ENCODE measurements at regions not wholly inside any gene's neighbourhood (a gene's known extent, or its start where the extent isn't known, plus 50 kb on each side); places are given as distances from the start of the nearest gene placed in this dataset.

- no peak overlapping the region for H3K27ac Mint-ChIP-seq
- H3K9me3 Mint-ChIP-seq = peaks cover 4% of the 10 kb centered on the region
- no peak for DNase-seq
- H3K36me3 Mint-ChIP-seq (ENCODE audit: low read depth) = no peaks in the 10 kb centered on the region
- peaks cover 10% of the 10 kb centered on the region for H3K27me3 Mint-ChIP-seq (ENCODE audit: low read depth)
- intact Hi-C loops (cut with micrococcal nuclease) = loop anchor here (5.0 kb wide), 1 partner anchor 612 kb away; no protein-coding TSS in a partner anchor
- H3K4me3 Mint-ChIP-seq = no peak overlapping the region
- no peaks in the 10 kb centered on the region for H3K4me1 Mint-ChIP-seq (ENCODE audit: low read depth)
- CTCF ChIA-PET = no interaction called here
Measured at GRCh38 chr15:92315144-92315543, 78.5 kb upstream of the ST8SIA2 start.

- intact Hi-C loops (cut with micrococcal nuclease) = loop anchor here (5.0 kb wide), 1 partner anchor 612 kb away; no protein-coding TSS in a partner anchor
- CTCF ChIA-PET = no interaction called here
- Mint-ChIP-seq H3K4me3 (no peak overlapping the region), H3K27ac (no peak overlapping the region), H3K9me3 (peaks cover 4% of the 10 kb centered on the region), H3K36me3 (ENCODE audit: low read depth) (no peaks in the 10 kb centered on the region), H3K4me1 (ENCODE audit: low read depth) (no peaks in the 10 kb centered on the region), H3K27me3 (ENCODE audit: low read depth) (peaks cover 10% of the 10 kb centered on the region)
- DNase-seq = no peak
Measured at GRCh38 chr15:92315595-92316211, 78.0 kb upstream of the ST8SIA2 start.

GRCh38 chr15:92316586-92317295 is 76.9 kb upstream of the ST8SIA2 start:
- H3K4me1 Mint-ChIP-seq (ENCODE audit: low read depth) = no peaks in the 10 kb centered on the region
- no peaks in the 10 kb centered on the region for H3K36me3 Mint-ChIP-seq (ENCODE audit: low read depth)
- intact Hi-C loops (cut with micrococcal nuclease) = loop anchor here (5.0 kb wide), 1 partner anchor 611 kb away; no protein-coding TSS in a partner anchor
- no peak overlapping the region for H3K27ac Mint-ChIP-seq
- peaks cover 4% of the 10 kb centered on the region for H3K9me3 Mint-ChIP-seq
- peaks cover 10% of the 10 kb centered on the region for H3K27me3 Mint-ChIP-seq (ENCODE audit: low read depth)
- H3K4me3 Mint-ChIP-seq = no peak overlapping the region
- CTCF ChIA-PET = no interaction called here
- no peak for DNase-seq

DNA sequence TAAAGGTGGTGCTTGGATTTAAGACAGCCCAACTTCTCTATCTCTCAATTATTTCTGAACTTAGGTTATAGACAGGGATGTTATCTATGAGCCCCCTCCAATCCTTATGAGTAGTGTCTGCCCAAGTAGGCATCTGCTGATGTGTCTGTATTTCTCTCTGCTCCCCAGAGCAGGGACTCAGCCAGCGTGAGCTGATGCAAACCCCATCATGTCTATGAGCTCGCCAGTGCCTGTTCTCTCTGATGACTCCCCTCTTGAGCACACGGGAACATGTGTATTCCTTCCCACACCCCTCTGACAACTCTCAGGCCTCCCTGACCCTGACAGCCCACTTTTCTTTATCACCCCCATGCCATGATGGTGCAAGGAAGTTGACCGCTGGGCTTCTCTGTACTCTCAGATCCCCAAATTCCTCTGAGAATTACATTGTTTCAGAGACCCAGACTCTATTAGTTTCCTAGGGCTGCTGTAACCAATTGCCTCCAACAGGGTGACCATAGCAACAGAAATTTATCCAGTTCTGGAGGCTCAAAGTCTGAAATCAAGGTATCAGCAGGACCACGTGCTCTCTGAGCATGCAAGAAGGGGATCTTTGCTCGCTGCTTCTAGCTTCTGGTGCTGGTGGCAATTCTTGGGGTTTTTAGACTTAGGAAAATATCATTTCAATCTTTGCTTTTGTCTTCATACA is 73.5 kb upstream of the ST8SIA2 start:
- Mint-ChIP-seq H3K9me3 (no peaks in the 10 kb centered on the region), H3K27me3 (ENCODE audit: low read depth) (peaks cover 11% of the 10 kb centered on the region), H3K36me3 (ENCODE audit: low read depth) (no peaks in the 10 kb centered on the region), H3K27ac (no peak overlapping the region), H3K4me1 (ENCODE audit: low read depth) (no peaks in the 10 kb centered on the region), H3K4me3 (no peak overlapping the region)
- no peak for DNase-seq
- intact Hi-C loops (cut with micrococcal nuclease) = no loop called here
- CTCF ChIA-PET = no interaction called here

DNA sequence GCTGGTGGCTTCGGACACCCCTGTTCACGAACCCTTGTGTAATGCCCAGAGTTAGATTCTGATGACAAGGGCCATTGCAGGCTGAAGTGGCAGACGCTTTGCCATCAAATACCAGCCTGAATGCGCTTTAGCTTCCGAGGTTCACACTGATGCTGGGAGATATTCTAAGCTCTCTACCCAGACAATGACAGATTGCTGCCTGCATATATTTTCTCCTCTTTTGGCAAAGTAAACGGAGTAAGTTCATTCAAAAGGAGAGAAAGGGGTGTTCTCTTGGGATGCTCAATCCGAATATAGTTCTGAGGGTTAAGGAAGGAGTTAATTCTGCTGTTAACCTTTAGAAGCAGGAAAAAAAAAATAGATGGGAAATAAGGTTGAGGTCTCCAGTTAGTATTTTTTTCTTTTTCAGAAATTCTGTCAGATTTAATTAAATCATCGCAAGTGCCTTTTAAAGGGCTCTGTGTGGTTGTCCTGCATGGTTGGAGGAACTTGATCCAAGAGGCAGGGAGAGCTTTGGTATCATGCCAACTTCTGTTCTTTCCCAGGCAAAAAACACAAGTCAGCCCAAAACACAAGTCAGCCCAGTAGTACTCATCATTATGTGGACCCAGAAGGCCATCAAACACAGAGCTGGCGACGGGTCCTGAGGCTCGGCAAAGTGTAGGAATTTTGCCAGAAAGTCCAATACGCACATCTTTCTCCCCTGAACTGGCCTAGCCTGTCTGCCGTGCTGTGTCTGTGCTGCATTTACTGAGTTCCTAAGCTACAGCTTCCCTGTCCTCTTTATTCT is 70.9 kb upstream of the ST8SIA2 start:
- Mint-ChIP-seq H3K27me3 (ENCODE audit: low read depth) (peaks cover 4% of the 10 kb centered on the region), H3K4me3 (no peak overlapping the region), H3K9me3 (no peaks in the 10 kb centered on the region), H3K27ac (no peak overlapping the region), H3K4me1 (ENCODE audit: low read depth) (no peaks in the 10 kb centered on the region), H3K36me3 (ENCODE audit: low read depth) (no peaks in the 10 kb centered on the region)
- no peak for DNase-seq
- CTCF ChIA-PET = interaction anchor here (0.6 kb wide), 1 partner anchor 166 kb away, joined by 3 read pairs; no protein-coding TSS in a partner anchor
- intact Hi-C loops (cut with micrococcal nuclease) = no loop called here

- Mint-ChIP-seq H3K9me3 (no peaks in the 10 kb centered on the region), H3K4me1 (ENCODE audit: low read depth) (no peaks in the 10 kb centered on the region), H3K27me3 (ENCODE audit: low read depth) (peaks cover 4% of the 10 kb centered on the region), H3K4me3 (no peak overlapping the region), H3K27ac (no peak overlapping the region), H3K36me3 (ENCODE audit: low read depth) (no peaks in the 10 kb centered on the region)
- intact Hi-C loops (cut with micrococcal nuclease) = no loop called here
- CTCF ChIA-PET = no interaction called here
- no peak for DNase-seq
Measured at GRCh38 chr15:92323525-92323924, 70.2 kb upstream of the ST8SIA2 start.

GRCh38 chr15:92324101-92324963 is 69.3 kb upstream of the ST8SIA2 start:
- Mint-ChIP-seq H3K27ac (no peak overlapping the region), H3K27me3 (ENCODE audit: low read depth) (peaks cover 4% of the 10 kb centered on the region), H3K9me3 (no peaks in the 10 kb centered on the region), H3K36me3 (ENCODE audit: low read depth) (no peaks in the 10 kb centered on the region), H3K4me3 (no peak overlapping the region), H3K4me1 (ENCODE audit: low read depth) (no peaks in the 10 kb centered on the region)
- intact Hi-C loops (cut with micrococcal nuclease) = no loop called here
- no peak for DNase-seq
- CTCF ChIA-PET = no interaction called here

- no peak overlapping the region for H3K4me3 Mint-ChIP-seq
- H3K4me1 Mint-ChIP-seq (ENCODE audit: low read depth) = no peaks in the 10 kb centered on the region
- DNase-seq = no peak
- peaks cover 4% of the 10 kb centered on the region for H3K27me3 Mint-ChIP-seq (ENCODE audit: low read depth)
- no peaks in the 10 kb centered on the region for H3K36me3 Mint-ChIP-seq (ENCODE audit: low read depth)
- CTCF ChIA-PET = no interaction called here
- intact Hi-C loops (cut with micrococcal nuclease) = no loop called here
- no peak overlapping the region for H3K27ac Mint-ChIP-seq
- no peaks in the 10 kb centered on the region for H3K9me3 Mint-ChIP-seq
Measured at GRCh38 chr15:92326236-92326635, 67.4 kb upstream of the ST8SIA2 start.

DNA sequence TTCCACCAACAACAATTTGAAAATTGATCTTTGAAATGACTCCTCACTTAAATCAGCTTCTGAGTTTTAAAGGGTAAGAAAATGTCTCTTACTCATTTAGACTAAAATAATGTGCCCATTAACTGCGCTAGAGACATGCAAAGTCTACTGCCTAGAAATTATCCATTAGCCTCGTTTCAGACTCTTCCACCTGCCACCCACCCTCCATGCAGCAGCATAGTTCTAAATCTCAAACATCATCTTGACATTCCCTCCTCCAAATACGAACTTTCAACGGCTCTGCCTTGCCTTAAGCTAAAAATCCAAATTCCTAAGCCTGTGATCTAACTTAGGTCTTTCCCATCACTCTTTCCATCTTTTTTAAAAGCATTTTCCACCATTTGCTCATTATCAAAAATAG is 66.6 kb upstream of the ST8SIA2 start:
- Mint-ChIP-seq H3K36me3 (ENCODE audit: low read depth) (no peaks in the 10 kb centered on the region), H3K4me1 (ENCODE audit: low read depth) (no peaks in the 10 kb centered on the region), H3K9me3 (no peaks in the 10 kb centered on the region), H3K4me3 (no peak overlapping the region), H3K27ac (no peak overlapping the region), H3K27me3 (ENCODE audit: low read depth) (peaks cover 4% of the 10 kb centered on the region)
- intact Hi-C loops (cut with micrococcal nuclease) = no loop called here
- no peak for DNase-seq
- CTCF ChIA-PET = no interaction called here

- Mint-ChIP-seq H3K27ac (no peak overlapping the region), H3K4me1 (ENCODE audit: low read depth) (no peaks in the 10 kb centered on the region)
- CTCF ChIA-PET = no interaction called here
Measured at GRCh38 chr15:92328207-92328606, 65.5 kb upstream of the ST8SIA2 start.

DNA sequence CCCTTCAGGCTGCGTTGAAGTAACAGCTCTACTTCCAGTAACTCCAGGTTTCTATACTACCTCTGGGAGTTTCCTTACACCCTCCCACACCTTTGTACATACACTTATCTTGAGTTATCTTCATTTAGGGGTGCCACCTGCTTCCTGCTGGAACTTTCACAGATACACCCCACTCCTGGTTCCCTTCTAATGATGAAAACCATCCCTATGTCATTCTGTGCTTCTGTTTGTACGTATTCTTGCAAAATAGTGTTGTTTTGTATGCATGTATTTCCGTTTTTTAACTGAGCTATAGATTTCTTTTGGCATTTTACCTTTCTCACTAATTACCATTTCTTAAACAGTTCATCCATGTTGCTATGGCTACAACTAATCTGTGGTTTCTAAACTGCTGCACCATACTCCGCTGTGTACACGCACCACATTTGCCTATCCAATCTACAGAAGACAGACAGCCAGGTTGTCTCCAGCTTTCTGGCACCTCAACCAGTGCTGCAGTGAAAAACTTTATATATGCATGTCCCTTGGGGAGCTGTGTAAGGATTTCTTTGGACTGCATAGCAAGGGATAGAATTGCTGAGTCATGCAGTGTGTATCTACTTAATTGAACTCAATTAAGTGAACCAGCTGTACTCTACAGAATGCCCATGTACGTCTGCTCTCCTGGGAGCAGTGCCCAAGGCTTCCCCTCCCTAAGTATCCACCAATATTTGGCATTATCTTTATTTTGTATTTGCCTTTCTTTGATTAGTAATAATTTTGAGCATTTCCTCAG is 61.4 kb upstream of the ST8SIA2 start:
- H3K4me3 Mint-ChIP-seq = no peak overlapping the region
- CTCF ChIA-PET = no interaction called here
- H3K27ac Mint-ChIP-seq = no peak overlapping the region
- intact Hi-C loops (cut with micrococcal nuclease) = no loop called here
- no peaks in the 10 kb centered on the region for H3K4me1 Mint-ChIP-seq (ENCODE audit: low read depth)
- H3K36me3 Mint-ChIP-seq (ENCODE audit: low read depth) = no peaks in the 10 kb centered on the region
- no peaks in the 10 kb centered on the region for H3K9me3 Mint-ChIP-seq
- H3K27me3 Mint-ChIP-seq (ENCODE audit: low read depth) = peaks cover 10% of the 10 kb centered on the region
- no peak for DNase-seq

More at GRCh38 chr15:92328207-92328606, 65.5 kb upstream of the ST8SIA2 start:
- DNase-seq = no peak
- H3K36me3 Mint-ChIP-seq (ENCODE audit: low read depth) = no peaks in the 10 kb centered on the region
- no peaks in the 10 kb centered on the region for H3K9me3 Mint-ChIP-seq
- H3K27me3 Mint-ChIP-seq (ENCODE audit: low read depth) = peaks cover 4% of the 10 kb centered on the region
- intact Hi-C loops (cut with micrococcal nuclease) = no loop called here
- H3K4me3 Mint-ChIP-seq = no peak overlapping the region

Data from activated naive CD4-positive, alpha-beta T cell treated with anti-CD3 and anti-CD28 coated beads for 36 hours (primary cell).